ENCODE measurements at regions not wholly inside any gene's neighbourhood (a gene's known extent, or its start where the extent isn't known, plus 50 kb on each side); places are given as distances from the start of the nearest gene placed in this dataset.

DNA sequence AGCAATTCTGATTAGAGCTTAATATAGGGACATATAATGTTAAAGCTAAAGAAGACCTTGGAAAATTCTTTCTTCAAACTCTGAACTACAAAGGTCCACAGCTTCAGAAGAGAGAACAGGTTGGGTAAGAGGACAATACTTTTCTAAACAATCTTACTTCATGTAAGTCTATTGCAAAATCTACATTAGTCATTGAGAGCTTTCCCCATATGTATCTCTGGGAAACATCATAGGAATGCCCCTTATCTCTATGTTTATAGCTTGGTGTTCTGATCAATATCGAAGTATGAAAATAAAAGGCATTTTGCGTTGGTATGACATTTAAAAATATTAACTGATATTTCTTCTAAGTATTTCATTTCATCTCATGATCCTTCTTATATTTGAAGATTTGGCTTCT is 962.6 kb downstream of the AACS start:
- Mint-ChIP-seq H3K9me3 (ENCODE audit: low read depth, unreplicated experiment) (peaks cover 14% of the 10 kb centered on the region), H3K27ac (ENCODE audit: unreplicated experiment) (no peak overlapping the region), H3K4me3 (ENCODE audit: low read depth, unreplicated experiment) (no peak overlapping the region), H3K4me1 (ENCODE audit: low read depth, unreplicated experiment) (peaks cover 27% of the 10 kb centered on the region), H3K36me3 (ENCODE audit: insufficient read depth, unreplicated experiment) (peaks cover 36% of the 10 kb centered on the region), H3K27me3 (ENCODE audit: unreplicated experiment) (no peaks in the 10 kb centered on the region)
- TF ChIP-seq, protein P1, sequence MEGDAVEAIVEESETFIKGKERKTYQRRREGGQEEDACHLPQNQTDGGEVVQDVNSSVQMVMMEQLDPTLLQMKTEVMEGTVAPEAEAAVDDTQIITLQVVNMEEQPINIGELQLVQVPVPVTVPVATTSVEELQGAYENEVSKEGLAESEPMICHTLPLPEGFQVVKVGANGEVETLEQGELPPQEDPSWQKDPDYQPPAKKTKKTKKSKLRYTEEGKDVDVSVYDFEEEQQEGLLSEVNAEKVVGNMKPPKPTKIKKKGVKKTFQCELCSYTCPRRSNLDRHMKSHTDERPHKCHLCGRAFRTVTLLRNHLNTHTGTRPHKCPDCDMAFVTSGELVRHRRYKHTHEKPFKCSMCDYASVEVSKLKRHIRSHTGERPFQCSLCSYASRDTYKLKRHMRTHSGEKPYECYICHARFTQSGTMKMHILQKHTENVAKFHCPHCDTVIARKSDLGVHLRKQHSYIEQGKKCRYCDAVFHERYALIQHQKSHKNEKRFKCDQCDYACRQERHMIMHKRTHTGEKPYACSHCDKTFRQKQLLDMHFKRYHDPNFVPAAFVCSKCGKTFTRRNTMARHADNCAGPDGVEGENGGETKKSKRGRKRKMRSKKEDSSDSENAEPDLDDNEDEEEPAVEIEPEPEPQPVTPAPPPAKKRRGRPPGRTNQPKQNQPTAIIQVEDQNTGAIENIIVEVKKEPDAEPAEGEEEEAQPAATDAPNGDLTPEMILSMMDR (IDR thresholded peaks at IDR 0.05; ENCODE audit: unreplicated experiment), result no peak
- no TSS peak for BruUV-seq (replicated peaks)
- intact Hi-C loops (cut with micrococcal nuclease; ENCODE audit: unreplicated experiment), result no loop called here
- no peak for DNase-seq
- CTCF ChIA-PET, result no interaction called here

- BruUV-seq (replicated peaks), result no TSS peak
- Mint-ChIP-seq H3K4me3 (ENCODE audit: low read depth, unreplicated experiment) (no peak overlapping the region), H3K4me1 (ENCODE audit: low read depth, unreplicated experiment) (peaks cover 49% of the 10 kb centered on the region), H3K36me3 (ENCODE audit: insufficient read depth, unreplicated experiment) (peaks cover 23% of the 10 kb centered on the region), H3K27ac (ENCODE audit: unreplicated experiment) (no peak overlapping the region), H3K27me3 (ENCODE audit: unreplicated experiment) (no peaks in the 10 kb centered on the region), H3K9me3 (ENCODE audit: low read depth, unreplicated experiment) (peaks cover 12% of the 10 kb centered on the region)
- intact Hi-C loops (cut with micrococcal nuclease; ENCODE audit: unreplicated experiment), result loop anchor here (5.0 kb wide), 1 partner anchor 48 kb away; no protein-coding TSS in a partner anchor
- no peak for DNase-seq
- TF ChIP-seq, protein P1 (IDR thresholded peaks at IDR 0.05; ENCODE audit: unreplicated experiment), result no peak
- CTCF ChIA-PET, result interaction anchor here (1.9 kb wide), 1 partner anchor 19 kb away, joined by 6 read pairs; no protein-coding TSS in a partner anchor
Observed at GRCh38 chr12:126030573-126030972, 965.3 kb downstream of the AACS start.

GRCh38 chr12:126033751-126034150 is 968.5 kb downstream of the AACS start:
- no TSS peak for BruUV-seq (replicated peaks)
- Mint-ChIP-seq H3K36me3 (ENCODE audit: insufficient read depth, unreplicated experiment) (peaks cover 32% of the 10 kb centered on the region), H3K9me3 (ENCODE audit: low read depth, unreplicated experiment) (peaks cover 12% of the 10 kb centered on the region), H3K27me3 (ENCODE audit: unreplicated experiment) (no peaks in the 10 kb centered on the region), H3K4me3 (ENCODE audit: low read depth, unreplicated experiment) (no peak overlapping the region), H3K4me1 (ENCODE audit: low read depth, unreplicated experiment) (peaks cover 61% of the 10 kb centered on the region), H3K27ac (ENCODE audit: unreplicated experiment) (peak overlapping the region; percentile 35)
- CTCF ChIA-PET, result interaction anchor here (0.7 to 0.9 kb wide), 3 partner anchors 16 to 480 kb away, joined by 3 to 7 read pairs (median 4); no protein-coding TSS in a partner anchor
- TF ChIP-seq, protein P1 (IDR thresholded peaks at IDR 0.05; ENCODE audit: unreplicated experiment), result no peak
- no peak for DNase-seq
- intact Hi-C loops (cut with micrococcal nuclease; ENCODE audit: unreplicated experiment), result loop anchor here (2.0 to 5.0 kb wide), 2 partner anchors 15 to 51 kb away; no protein-coding TSS in a partner anchor

DNA sequence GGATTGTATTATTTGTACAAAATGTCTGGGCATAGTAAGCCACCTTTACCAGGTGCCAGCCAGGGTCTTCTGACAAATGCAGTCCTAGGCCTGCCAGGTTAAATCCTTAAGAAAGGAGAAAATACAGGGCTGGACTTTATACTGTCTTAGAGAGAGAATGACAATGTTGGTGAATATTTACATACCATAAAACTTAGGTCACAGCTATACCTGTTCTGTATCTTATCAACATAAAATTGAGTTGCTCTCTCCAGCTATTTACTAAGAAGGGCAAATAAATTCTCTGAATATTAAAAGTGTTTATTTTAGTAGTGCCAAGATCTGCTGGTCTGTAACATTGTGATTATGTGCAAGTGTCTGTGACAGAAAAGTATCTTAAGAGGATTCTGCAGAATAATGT is 971.1 kb downstream of the AACS start:
- Mint-ChIP-seq H3K36me3 (ENCODE audit: insufficient read depth, unreplicated experiment) (peaks cover 29% of the 10 kb centered on the region), H3K9me3 (ENCODE audit: low read depth, unreplicated experiment) (peaks cover 7% of the 10 kb centered on the region), H3K27me3 (ENCODE audit: unreplicated experiment) (no peaks in the 10 kb centered on the region), H3K4me3 (ENCODE audit: low read depth, unreplicated experiment) (no peak overlapping the region), H3K4me1 (ENCODE audit: low read depth, unreplicated experiment) (peaks cover 49% of the 10 kb centered on the region), H3K27ac (ENCODE audit: unreplicated experiment) (no peak overlapping the region)
- intact Hi-C loops (cut with micrococcal nuclease; ENCODE audit: unreplicated experiment), result no loop called here
- TF ChIP-seq, protein P1 (IDR thresholded peaks at IDR 0.05; ENCODE audit: unreplicated experiment), result no peak
- no TSS peak for BruUV-seq (replicated peaks)
- no peak for DNase-seq
- CTCF ChIA-PET, result no interaction called here
